NCI-H1417 treated with DMSO at 0.1 percent for 48 hours (cell line): ENCODE measurements at regions not wholly inside any gene's neighbourhood (a gene's known extent, or its start where the extent isn't known, plus 50 kb on each side); places are given as distances from the start of the nearest gene placed in this dataset.
"Not testable (repeated sequence)": the region's sequence is repeated elsewhere in the genome, so short reads cannot be mapped to it uniquely, and the experiment has no call there.

Experiments
- DNase-seq: peaks from one replicate; lab custom pipeline; 2025; lab: John Stamatoyannopoulos, UW

GRCh38 chrX:25640276-25640675 lies 497.9 kb upstream of the MAGEB18 start:
- DNase-seq: no peak

DNA sequence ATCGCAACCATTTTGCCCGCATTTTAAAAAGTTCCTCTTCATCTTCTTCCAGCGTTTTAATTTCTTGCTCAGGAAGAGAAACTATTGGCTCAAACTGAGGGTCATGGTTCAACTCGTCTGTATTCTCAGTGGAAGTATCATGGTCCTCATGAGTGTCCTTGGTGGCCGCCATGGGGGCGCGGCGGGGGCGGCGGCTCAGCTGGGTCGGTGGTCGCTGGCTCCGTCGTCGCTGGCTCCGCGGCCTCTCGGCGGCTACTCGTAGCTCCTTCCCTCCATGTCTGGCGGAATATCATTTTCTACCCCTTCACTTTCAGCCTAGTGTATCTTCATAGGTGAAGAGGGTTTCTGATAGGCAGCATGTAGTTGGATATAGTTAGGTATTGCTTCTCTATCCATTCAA lies 492.0 kb upstream of the MAGEB18 start:
- DNase-seq: no peak

GRCh38 chrX:25648790-25649189 lies 489.4 kb upstream of the MAGEB18 start:
- no peak for DNase-seq

DNA sequence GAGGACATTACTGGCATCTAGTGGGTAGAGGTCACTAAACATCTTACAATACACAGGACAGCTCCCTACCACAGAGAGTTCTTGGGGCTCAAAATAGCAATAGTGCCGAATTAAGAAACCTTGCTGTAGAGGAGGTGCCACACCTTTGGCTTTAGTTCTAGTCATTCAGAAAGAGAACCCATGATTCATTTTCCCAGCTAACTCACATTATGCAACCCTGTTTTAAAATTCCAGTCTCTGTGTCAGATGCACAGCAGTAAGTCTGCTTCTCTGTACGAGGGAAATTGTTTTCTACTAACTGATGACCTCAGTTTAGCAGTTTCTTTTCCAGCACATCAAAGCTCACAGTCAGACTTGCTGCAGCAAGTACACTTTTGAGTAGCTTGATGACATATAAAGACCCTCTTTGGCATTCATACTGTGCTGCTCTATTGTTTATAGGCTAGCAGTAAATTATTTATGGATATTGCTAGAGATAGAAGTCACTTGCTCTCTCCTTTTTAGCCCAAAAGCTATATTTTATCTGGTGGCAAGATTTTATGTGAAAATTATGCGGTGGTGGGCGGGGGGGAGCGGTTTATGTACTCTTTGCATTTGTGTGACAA lies 487.8 kb upstream of the MAGEB18 start:
- DNase-seq: no peak

DNA sequence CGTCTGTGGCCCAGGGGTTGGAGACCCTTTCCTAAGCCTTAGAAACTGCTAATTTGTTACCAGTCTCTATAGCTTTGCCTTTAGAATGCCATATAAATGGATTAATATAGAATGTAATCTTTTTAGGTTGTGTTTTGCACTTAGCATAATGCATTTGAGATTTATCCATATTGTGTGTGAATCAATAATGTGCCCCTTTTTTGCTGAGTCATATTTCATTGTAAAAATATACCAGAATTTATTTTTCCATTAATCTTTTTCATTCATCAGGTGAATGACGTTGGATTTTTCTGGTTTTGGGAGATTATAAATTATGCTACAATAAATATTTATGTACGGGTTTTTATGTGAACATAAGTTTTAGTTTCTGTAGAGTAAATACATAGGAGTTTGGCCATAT lies 478.8 kb upstream of the MAGEB18 start:
- no peak for DNase-seq

- no peak for DNase-seq
Observed at GRCh38 chrX:25663701-25664100, 474.4 kb upstream of the MAGEB18 start.

DNA sequence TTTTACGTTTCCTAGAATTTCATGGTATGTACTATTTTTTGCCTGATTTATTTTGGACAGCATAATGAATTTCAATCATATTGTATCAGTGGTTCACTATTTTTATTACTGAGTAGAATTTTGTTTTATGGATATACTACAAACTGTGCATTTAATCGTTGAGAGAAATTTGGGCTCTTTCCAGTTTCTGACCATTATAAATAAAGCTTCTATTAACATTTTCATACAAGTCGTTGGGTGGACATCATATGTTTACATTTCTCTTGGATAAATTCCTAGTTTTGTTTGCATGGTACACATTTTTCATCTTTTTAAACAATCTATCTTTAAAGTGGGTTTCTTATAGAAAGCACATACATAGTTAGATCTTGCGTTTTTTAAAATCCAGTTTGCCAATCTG lies 472.7 kb upstream of the MAGEB18 start:
- no peak for DNase-seq

- DNase-seq: no peak
Observed at GRCh38 chrX:25667681-25668080, 470.5 kb upstream of the MAGEB18 start.

GRCh38 chrX:25674776-25675175 lies 463.4 kb upstream of the MAGEB18 start:
- DNase-seq: no peak

DNA sequence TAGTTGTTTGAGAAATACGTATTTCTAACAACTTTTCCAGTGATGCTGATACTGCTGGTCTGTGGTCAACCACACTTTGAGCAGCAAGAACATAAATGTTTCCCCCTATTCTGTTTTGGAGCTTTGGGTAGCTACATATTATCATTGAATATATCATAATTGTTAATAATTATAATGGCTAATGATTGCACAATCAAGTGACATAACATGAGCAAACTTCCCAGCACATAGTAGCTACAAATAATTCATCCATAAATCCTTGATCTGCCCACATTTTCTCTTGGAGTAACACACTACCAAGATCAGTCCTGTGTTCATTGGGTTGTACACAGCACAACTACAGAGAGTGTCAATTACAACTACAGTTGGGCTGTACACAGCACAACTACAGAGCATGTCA lies 436.3 kb upstream of the MAGEB18 start:
- no peak for DNase-seq

DNA sequence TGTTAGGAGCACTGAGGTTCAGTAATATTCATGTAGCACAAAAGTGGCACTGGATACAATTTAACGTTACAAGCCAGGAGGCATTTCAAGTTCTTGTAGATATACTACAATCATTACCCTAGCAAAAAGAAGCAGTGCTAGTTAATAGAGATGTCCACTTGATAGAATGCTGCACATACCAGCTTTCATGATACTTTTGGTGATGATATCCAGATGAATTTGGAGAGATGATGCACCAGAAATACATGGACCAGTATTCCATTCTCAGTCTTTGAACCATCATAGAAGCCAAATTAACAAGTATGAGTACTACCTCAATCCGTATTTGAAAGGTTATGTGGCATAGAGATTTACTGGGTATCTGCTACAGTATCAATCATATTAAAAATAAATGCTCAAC lies 421.0 kb upstream of the MAGEB18 start:
- DNase-seq: no peak

GRCh38 chrX:25721564-25721963 lies 416.6 kb upstream of the MAGEB18 start:
- no peak for DNase-seq

DNA sequence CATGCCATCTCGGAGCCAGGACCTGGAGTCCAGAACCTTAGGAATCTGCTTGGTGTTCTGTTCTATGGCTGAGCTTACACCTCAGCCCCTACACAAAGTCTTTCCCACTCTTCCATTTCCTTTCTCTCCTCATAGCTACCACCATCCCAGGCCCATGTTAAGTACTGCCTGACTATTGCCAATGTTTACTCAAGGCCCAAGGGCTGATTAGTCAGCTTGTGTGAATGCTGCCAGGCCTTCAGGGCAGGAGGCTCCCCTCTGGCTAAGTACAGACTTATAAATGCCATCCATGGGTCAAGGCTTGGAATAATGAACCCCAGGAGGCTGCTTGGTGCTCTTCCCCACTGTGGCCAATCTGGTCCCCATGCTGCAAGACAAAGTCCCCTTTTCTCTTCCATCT lies 411.6 kb upstream of the MAGEB18 start:
- no peak for DNase-seq

GRCh38 chrX:25733148-25733547 lies 405.0 kb upstream of the MAGEB18 start:
- DNase-seq: no peak

- no peak for DNase-seq
Observed at GRCh38 chrX:25737540-25737939, 400.6 kb upstream of the MAGEB18 start.

DNA sequence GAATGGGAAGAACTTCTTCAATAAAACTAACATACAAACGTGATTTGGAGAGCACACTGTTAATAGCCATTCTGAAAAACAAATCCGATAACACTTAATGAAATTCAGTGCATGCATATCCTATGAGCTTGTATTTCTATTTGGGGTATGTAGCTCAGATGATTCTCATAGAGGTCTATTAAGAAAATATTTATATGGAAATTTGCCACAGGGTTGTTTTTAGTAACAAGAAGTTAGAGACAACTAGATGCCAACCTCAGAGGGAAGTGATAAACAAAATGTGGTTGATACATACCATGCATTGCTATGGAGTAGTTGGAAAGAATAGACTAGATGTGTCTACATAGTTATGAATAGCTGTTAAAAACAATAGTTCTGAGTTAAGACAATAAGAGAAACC lies 395.8 kb upstream of the MAGEB18 start:
- DNase-seq: no peak

- no peak for DNase-seq
Observed at GRCh38 chrX:25754399-25754798, 383.7 kb upstream of the MAGEB18 start.

GRCh38 chrX:25755194-25755593 lies 382.9 kb upstream of the MAGEB18 start:
- DNase-seq: no peak

GRCh38 chrX:25762656-25763055 lies 375.5 kb upstream of the MAGEB18 start:
- DNase-seq: no peak

- DNase-seq: not testable (repeated sequence)
Observed at GRCh38 chrX:25771853-25772252, 366.3 kb upstream of the MAGEB18 start.

- not testable (repeated sequence) for DNase-seq
Observed at GRCh38 chrX:25797796-25798195, 340.3 kb upstream of the MAGEB18 start.

- no peak for DNase-seq
Observed at GRCh38 chrX:25805744-25806143, 332.4 kb upstream of the MAGEB18 start.

- DNase-seq: no peak
Observed at GRCh38 chrX:25807022-25807421, 331.1 kb upstream of the MAGEB18 start.

DNA sequence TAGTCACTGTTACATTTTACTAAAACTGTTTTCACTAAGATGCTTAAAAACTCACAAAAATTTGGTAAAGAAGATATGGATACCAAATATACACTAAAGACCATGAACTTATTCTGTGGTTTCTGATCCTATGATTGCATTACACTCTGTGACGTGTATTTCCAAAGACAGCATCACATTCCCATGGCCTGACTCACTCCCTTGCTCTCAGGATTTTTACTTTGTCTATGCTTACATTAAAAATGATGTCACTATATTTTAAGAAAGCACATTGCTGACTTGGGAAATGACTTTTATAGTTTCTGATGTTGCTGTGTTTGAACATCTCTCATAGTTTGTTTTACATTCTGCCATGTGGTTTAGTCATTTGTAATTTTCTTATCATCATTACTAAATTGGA lies 327.9 kb upstream of the MAGEB18 start:
- DNase-seq: no peak

DNA sequence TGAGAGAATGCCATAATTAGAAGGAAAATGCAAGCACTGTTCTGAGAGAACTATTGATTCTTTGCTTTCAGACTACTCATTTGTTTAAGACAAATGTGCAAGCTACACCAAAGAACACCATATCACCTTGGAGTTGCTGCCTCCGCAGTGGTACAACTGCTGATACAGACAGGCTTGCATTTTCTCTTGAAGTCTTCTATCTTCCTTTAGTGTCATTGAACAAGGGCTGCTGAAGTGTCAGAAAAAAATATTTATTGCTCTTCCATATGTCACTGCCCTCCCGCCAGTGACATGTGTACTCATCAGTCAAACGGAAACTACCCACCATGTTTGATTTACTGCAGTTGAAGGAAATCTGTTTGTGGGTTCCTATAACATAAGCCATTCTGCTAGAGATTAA lies 318.3 kb upstream of the MAGEB18 start:
- DNase-seq: no peak
